ENCODE measurements at regions not wholly inside any gene's neighbourhood (a gene's known extent, or its start where the extent isn't known, plus 50 kb on each side); places are given as distances from the start of the nearest gene placed in this dataset.

- Histone ChIP-seq H3K4me1 (no peaks in the 10 kb centered on the region), H3K36me3 (no peaks in the 10 kb centered on the region), H3K27ac (no peak overlapping the region), H3K4me3 (no peak overlapping the region), H3K9me3 (no peaks in the 10 kb centered on the region), H3K27me3 (no peaks in the 10 kb centered on the region)
- no peak for DNase-seq (ENCODE audit: extremely low spot score in 2 of 2)
- no peak for TF ChIP-seq CTCF (IDR thresholded peaks at IDR 0.05)
- no peak for TF ChIP-seq POLR2AphosphoS5 (IDR thresholded peaks at IDR 0.05; ENCODE audit: insufficient read depth in 1 of 2, low read depth in 1 of 2)
- no peak for TF ChIP-seq POLR2A (IDR thresholded peaks at IDR 0.05)
- intact Hi-C loops (cut with DNase I) = no loop called here
Observed at GRCh38 chr16:62939687-62940086, 903.4 kb upstream of the CDH8 start.

- Histone ChIP-seq H3K4me1 (no peaks in the 10 kb centered on the region), H3K27me3 (no peaks in the 10 kb centered on the region), H3K4me3 (no peak overlapping the region), H3K9me3 (no peaks in the 10 kb centered on the region), H3K36me3 (no peaks in the 10 kb centered on the region), H3K27ac (no peak overlapping the region)
- TF ChIP-seq CTCF (IDR thresholded peaks at IDR 0.05) (no peak), POLR2A (IDR thresholded peaks at IDR 0.05) (no peak), POLR2AphosphoS5 (IDR thresholded peaks at IDR 0.05; ENCODE audit: insufficient read depth in 1 of 2, low read depth in 1 of 2) (no peak)
- intact Hi-C loops (cut with DNase I) = no loop called here
- no peak for DNase-seq (ENCODE audit: extremely low spot score in 2 of 2)
Observed at GRCh38 chr16:62933929-62934328, 897.7 kb upstream of the CDH8 start.

- TF ChIP-seq POLR2A (IDR thresholded peaks at IDR 0.05) (no peak), CTCF (IDR thresholded peaks at IDR 0.05) (no peak), POLR2AphosphoS5 (IDR thresholded peaks at IDR 0.05; ENCODE audit: insufficient read depth in 1 of 2, low read depth in 1 of 2) (no peak)
- DNase-seq (ENCODE audit: extremely low spot score in 2 of 2) = no peak
- Histone ChIP-seq H3K27ac (no peak overlapping the region), H3K36me3 (no peaks in the 10 kb centered on the region), H3K27me3 (no peaks in the 10 kb centered on the region), H3K4me3 (no peak overlapping the region), H3K9me3 (no peaks in the 10 kb centered on the region), H3K4me1 (no peaks in the 10 kb centered on the region)
- intact Hi-C loops (cut with DNase I) = no loop called here
Observed at GRCh38 chr16:62929593-62929992, 893.4 kb upstream of the CDH8 start.

GRCh38 chr16:62927122-62927521 is 890.9 kb upstream of the CDH8 start:
- no peak overlapping the region for H3K4me3 ChIP-seq
- intact Hi-C loops (cut with DNase I) = no loop called here
- H3K9me3 ChIP-seq = no peaks in the 10 kb centered on the region
- H3K27ac ChIP-seq = no peak overlapping the region
- no peak for DNase-seq (ENCODE audit: extremely low spot score in 2 of 2)
- H3K36me3 ChIP-seq = no peaks in the 10 kb centered on the region
- no peaks in the 10 kb centered on the region for H3K27me3 ChIP-seq
- no peaks in the 10 kb centered on the region for H3K4me1 ChIP-seq
- TF ChIP-seq CTCF (IDR thresholded peaks at IDR 0.05) (no peak), POLR2A (IDR thresholded peaks at IDR 0.05) (no peak), POLR2AphosphoS5 (IDR thresholded peaks at IDR 0.05; ENCODE audit: insufficient read depth in 1 of 2, low read depth in 1 of 2) (no peak)

GRCh38 chr16:62926121-62926801 is 890.0 kb upstream of the CDH8 start:
- TF ChIP-seq POLR2AphosphoS5 (IDR thresholded peaks at IDR 0.05; ENCODE audit: insufficient read depth in 1 of 2, low read depth in 1 of 2) (no peak), POLR2A (IDR thresholded peaks at IDR 0.05) (no peak), CTCF (IDR thresholded peaks at IDR 0.05) (no peak)
- Histone ChIP-seq H3K36me3 (no peaks in the 10 kb centered on the region), H3K9me3 (no peaks in the 10 kb centered on the region), H3K4me3 (no peak overlapping the region), H3K27me3 (no peaks in the 10 kb centered on the region), H3K27ac (no peak overlapping the region), H3K4me1 (no peaks in the 10 kb centered on the region)
- intact Hi-C loops (cut with DNase I) = no loop called here
- no peak for DNase-seq (ENCODE audit: extremely low spot score in 2 of 2)

All from vagina (tissue), 2 donors.